ENCODE measurements at regions not wholly inside any gene's neighbourhood (a gene's known extent, or its start where the extent isn't known, plus 50 kb on each side); places are given as distances from the start of the nearest gene placed in this dataset.
"Not testable (repeated sequence)": the region's sequence is repeated elsewhere in the genome, so short reads cannot be mapped to it uniquely, and the experiment has no call there.

DNA sequence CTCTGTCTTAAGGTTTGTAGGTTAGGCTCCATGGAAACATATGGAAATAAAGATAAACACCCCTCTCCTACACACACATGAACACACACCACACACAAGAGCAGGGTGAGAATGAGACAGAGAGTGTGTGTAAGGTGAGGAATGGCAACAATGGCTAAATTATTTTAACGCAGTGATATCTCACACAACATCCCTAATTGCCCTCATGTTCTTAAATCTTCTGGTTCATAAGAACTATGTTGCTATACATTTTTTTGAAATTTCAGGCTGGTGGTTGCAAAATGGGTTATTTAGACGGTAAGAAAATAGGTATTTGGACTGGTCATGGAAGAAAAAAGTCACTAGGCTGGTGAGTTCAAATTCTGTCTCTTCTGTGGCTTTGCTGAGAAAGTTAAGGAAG is 316.7 kb upstream of the ESRRG start:
- no peak for DNase-seq (ENCODE audit: low spot score)

DNA sequence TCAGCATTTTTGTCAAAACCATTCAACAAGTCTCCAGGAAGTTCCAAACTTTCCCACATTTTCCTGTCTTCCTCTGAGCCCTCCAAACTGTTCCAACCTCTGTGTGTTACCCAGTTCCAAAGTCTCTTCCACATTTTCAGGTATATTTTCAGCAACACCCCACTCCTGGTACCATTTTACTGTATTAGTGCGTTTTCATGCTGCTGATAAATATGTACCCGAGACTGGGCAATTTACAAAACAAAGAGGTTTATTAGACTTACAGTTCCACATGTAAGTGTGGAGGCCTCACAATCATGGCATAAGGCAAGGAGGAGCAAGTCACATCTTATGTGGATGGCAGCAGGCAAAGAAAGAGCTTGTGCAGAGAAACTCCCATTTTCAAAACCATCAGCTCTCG is 315.9 kb upstream of the ESRRG start:
- DNase-seq (ENCODE audit: low spot score), result not testable (repeated sequence)

DNA sequence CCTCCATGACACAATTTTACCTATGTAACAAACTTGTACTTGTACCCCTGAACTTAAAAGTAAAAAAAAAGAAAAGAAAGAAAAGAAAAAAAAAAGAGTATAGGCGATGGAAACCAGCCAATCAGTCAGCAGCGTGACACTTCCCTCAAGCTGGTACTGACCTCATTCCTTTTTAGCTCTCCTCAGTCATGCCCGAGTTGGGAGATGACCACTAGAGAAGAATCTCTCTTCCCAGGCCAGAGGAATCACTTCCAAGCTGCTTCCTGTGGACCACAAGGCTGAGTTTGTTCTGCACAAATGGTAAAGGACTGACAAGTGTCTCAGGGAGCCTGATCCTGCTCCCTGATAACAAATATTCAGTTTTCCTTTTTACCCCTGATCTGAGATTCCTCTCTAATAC is 313.5 kb upstream of the ESRRG start:
- DNase-seq (ENCODE audit: low spot score), result no peak

DNA sequence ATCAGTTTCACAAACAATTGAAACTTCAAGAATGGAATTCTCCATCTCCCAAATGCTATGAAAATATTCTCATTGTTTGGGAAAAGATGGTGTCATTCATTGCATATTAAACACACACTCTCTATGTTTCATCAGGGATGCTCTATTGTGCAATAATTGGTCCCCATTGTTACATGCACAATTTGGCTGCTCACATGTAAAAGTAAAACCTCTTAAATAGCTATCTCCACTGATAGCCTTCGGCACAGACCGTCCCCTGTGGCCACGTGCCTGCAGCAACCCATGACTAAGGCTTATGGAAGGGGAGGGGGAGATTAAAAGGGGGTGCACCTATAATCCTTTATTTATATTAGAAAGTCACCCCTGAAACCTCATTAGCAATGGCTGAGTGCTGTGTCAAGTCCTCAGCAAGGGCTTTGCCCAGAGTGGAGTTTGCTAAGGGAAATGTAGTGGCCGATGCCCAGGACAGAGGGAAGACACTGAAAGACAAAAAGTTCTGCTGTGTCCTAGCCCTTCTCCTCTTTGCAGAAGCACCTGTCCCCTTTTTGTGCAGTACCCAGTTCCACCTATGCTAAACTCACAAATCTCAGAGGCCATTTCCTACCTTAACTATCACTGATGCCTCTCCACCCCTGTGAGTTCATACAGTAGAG is 309.6 kb upstream of the ESRRG start:
- no peak for DNase-seq (ENCODE audit: low spot score)

DNA sequence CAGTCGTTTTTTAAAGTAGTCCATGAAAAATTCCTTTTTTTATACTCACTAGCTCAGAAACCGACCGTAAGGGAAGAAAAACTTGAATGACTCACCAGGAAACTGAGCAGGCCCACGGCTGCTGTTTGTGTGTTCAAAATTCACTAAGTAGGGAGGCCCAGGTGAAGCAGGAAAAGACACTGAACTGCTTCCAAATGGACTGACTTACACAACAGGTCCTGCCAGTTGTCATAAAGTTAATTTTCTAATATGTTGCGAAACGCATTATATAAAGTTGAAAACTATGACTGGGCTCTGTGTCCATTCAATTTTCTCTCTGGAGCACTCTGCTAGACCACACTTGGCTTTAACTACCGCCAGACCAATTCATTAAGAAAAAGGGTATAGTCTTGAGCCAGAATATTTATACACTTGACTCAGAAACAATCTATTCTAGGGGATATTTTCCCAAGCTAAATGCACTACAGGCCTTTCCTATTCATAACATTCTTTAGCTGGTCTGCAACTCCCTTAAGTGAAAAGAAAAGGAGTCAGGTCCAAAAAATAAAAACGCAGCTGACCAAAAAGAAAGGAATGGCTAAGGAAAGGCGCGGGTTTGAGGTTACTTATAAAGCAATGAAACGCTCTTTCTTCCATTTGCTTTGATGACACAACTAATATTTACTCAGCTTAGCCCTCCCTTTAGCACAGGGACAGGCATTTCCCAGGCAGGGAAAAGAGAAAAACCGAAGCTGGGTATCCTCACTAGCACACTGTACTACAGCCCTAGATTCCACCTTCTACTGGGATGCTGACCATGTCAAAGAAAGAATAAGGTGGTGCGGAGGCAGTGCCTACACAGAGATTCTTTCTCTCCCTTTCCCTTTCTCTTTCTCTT is 306.3 kb upstream of the ESRRG start:
- DNase-seq (ENCODE audit: low spot score), result no peak

DNA sequence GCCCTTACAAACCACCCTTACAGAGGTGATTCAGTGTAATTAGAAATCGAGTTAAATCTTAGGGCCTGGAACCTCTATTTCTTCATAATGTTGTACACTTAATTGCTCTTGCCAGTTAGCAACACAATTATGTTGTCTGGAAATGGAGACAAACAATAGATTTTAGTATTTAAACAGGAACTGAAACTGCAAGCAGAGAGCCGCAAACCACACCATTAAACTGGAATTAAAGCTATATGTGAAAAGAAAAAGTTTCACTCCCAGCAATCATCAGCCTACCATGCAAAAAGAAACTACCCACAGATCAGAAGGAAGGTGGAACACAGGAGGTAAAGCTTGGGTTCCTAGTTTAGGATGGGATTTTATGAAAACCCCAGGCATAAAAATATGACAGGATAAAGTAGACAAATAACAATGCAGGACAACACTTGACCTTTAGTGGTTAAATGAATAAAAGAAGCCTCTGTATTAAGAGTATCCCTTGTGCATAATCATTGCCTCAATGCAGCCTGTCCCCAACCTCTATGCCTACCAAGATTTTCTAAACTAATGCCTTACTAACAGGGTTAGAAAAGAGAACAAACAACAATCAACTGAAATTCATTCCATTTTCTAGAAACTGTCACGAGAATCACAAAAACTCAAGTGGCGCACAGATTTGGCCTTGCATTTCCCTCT is 304.3 kb upstream of the ESRRG start:
- no peak for DNase-seq (ENCODE audit: low spot score)

DNA sequence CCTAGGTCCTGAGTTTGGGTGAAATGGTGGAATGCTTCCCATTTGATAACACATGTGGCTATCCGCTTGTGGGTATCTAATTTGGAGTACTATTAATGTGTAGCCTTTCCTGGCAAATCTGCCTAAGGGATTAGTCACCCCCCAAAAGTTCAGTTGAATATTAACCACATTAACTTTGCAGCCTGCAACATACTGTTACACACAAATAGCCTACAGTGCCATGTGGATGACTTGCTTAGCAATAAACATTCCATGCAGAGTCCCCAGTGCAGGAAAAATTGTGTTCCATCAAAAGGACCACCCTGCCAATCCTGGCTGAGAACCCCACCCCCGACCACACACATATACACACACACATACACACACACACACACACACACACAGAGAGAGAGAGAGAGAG is 303.3 kb upstream of the ESRRG start:
- DNase-seq (ENCODE audit: low spot score), result no peak

DNA sequence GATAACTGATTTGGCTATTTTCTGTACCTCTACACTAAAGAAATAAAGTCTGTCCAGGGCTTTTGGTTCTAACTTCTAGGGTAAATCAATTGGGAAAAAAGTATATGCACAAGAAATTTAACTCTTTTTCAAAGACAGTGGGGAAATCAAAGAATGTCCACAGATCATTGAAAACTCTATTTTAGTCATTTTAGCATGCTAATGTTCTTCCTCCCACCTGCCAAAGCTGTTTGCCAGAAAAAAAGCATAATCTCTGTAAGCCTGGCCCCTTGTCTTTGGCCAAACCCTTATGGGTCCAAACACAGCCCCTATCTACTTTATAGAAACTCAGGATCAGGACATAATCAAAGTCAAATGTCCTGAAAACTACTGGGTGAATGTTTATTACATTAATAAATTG is 302.2 kb upstream of the ESRRG start:
- no peak for DNase-seq (ENCODE audit: low spot score)

DNA sequence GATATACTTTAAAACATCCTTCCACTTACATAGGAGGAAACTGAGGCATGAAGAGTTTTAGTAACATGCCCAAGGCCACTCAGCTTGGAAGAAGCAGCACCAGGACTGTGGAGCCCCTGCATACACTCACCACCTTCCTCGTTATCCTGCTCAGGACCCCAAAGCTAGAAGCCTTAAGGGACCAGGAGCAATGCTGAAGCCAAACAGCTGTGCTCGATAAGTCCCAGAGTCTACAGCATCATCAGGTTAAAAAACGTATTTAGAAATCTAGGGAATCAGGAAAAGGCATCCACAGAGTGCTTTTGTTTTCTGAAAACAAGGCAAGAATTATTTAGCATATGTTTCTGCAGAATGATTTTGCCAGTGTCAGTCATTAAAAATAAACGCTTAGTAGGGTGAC is 301.7 kb upstream of the ESRRG start:
- no peak for DNase-seq (ENCODE audit: low spot score)

DNA sequence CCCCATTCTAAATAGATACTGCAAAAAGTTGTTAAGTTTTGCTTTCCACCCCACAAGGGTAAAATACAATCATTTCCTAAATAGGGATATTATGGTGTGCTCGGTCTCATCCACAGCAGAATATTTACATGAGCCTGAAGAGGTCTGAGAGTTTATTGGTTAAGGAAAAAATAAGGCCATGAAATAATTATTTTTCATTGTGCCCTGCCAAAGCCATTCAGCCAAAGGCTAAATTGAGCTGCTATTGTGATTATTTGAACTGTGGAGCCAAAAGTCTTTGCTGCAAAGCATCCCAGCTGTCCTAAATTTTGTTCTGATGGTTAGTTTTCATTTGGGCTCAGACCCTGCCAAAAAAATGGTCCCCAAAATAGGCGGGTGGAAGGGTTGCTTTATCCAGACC is 298.7 kb upstream of the ESRRG start:
- no peak for DNase-seq (ENCODE audit: low spot score)

DNA sequence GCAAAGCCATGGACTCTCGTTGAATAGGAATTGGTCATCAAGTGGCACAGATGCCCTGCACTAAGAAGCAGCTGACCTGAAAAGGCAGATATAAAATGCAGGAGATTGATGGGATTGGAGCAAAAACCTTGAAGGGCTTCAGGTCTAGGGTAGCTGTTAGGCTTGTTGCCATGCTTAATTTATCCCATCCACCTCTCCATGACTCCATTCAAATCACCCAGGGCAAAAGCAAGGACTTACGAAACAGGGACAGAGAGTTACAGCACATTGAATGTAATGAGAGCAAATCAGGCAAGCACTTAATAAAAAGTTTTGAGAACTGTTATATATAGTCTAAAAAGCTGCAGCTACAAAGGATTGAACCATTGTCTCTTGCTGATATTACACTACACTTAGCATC is 298.2 kb upstream of the ESRRG start:
- no peak for DNase-seq (ENCODE audit: low spot score)

DNA sequence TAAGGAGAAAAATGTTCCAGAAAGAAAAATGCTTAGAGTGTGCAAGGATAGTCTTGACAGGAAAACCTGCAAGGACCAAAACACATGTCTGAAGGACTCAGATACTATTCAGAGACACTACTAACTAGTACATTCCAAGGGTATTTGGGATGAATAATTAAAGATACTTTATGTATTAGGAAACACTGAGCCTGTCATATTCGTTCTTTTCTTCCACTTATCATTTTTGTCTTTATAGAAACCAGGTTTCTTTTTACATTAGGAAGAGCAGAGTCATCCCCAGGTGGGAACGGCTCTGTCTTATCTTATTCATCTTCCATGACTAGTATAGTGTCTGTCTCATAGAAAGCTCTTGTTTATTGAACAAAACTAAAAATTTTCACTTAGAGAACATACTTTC is 296.2 kb upstream of the ESRRG start:
- DNase-seq (ENCODE audit: low spot score), result no peak

DNA sequence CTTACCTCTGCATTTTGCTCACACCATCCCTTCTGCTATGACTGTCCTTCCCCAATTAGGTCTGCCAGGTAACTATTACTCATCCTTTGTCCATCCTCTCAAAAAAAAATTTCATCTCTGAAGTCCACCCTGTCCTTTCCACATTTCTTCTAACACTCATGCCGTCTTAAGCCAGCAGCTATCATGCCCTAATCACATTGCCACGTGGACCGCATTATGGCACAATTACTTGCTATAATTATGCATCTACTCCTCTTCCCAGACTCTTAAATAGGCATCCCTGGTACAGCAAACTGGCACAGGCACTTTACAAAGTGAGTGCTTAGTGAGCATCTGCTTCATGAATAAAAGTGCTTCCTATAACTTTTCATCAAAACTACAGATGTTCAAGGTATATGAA is 295.4 kb upstream of the ESRRG start:
- no peak for DNase-seq (ENCODE audit: low spot score)

DNA sequence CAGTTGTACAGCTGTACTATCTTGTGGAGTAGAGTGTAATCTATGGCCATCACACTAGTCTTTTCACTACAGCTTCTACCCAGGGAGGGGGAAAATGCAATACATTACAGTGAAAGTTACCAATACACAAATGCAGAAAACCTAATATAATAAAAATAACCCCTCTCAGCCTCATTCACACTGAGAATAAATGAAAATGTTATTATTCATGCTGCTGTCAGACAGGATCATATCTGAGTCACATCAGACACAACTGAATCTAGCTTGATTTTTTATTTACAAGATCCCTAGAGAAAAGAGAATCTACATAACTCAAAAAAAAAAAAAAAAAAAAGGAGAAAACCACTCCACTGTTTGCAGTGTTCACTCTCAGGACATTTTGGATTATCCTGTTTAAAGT is 293.9 kb upstream of the ESRRG start:
- DNase-seq (ENCODE audit: low spot score), result no peak

DNA sequence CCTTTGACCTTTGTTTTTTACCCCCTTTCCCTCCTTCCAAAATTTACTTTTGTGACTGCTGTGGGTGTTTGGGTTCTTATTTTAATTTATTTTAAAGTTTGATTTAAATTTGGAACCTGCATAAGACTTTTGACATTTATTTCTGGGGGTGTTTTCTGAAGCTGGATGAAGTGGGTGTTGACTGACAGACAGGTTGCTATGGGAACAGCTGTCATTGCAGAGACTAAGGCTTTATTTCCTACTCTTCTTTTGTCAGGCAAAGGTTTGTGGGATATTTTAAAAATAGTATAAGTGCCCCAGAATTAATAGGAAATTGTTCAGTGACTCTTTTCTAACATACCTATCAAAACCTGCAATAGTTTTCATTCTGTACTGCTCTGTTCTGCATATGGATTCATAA is 290.8 kb upstream of the ESRRG start:
- DNase-seq (ENCODE audit: low spot score), result no peak

DNA sequence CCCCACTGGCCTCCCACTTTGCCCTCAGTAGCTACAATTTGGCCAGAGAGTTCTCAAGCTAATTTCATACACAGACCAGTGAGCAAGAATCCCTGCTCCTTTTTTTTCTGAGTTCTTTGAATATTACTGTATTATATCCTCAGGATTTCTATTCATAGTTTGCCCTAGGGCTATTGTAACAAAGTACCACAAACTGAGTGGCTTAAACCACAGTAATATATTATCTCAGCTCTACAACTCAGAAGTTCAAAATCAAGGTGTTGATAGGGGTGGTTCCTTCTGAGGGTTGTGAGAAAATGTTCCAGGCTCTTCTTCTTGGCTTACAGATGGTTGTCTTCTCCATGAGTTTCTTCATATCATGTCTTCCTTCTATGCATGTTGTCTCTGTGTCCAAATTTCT is 289.4 kb upstream of the ESRRG start:
- no peak for DNase-seq (ENCODE audit: low spot score)

DNA sequence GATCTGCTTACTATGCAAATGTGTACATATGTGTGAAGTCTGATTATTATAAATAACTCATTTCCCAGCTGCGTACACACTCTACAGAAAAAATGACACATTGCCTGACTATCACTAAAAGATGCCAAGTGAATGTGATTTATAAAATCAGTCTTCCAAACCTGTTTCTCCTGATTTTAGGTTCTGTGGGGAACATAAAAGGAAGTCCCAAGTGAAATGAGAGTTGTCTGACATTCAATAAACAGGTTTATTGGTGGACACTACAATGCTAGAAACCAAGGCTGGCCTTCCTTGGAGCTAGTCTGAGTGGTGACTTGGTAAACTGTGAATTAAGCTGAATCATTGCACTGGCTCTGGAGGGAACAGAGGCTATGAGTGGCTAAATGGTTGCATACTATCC is 287.9 kb upstream of the ESRRG start:
- no peak for DNase-seq (ENCODE audit: low spot score)

DNA sequence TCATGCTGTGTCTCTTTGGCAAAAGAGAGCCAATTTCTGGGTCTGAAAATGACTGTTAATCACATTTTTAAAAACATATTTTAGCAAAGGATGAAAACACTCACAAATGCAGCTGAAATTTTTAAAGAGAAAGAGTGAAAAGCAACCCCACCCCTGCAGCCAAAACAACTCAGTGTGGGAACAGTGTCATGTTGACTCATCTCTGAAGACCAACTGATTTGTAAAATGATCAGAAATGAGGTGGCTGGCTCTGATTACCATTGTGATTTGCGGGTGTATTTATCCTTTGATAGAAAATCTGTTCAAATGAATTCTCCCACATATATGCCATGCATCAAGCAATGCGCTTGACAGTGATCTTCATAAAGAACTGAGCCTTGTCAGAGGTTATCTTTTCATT is 287.0 kb upstream of the ESRRG start:
- no peak for DNase-seq (ENCODE audit: low spot score)

DNA sequence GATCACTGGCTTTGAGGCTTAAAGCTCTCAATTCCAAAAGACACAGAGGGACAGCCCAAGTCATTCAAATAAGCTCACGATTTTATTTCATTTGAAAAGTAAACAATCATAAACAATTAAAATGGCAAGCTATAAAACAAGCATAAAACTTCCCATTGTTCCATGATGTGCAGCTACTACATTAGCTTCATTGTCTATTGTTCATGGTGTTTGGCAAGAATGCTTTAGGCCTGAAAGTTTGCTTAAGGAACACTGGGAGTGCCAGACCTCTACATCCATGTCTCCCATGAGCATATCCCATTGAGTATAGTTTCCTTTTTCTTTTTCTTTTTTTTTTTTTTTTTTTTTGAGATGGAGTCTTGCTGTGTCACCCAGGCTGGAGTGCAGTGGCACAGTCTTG is 286.1 kb upstream of the ESRRG start:
- DNase-seq (ENCODE audit: low spot score), result no peak

DNA sequence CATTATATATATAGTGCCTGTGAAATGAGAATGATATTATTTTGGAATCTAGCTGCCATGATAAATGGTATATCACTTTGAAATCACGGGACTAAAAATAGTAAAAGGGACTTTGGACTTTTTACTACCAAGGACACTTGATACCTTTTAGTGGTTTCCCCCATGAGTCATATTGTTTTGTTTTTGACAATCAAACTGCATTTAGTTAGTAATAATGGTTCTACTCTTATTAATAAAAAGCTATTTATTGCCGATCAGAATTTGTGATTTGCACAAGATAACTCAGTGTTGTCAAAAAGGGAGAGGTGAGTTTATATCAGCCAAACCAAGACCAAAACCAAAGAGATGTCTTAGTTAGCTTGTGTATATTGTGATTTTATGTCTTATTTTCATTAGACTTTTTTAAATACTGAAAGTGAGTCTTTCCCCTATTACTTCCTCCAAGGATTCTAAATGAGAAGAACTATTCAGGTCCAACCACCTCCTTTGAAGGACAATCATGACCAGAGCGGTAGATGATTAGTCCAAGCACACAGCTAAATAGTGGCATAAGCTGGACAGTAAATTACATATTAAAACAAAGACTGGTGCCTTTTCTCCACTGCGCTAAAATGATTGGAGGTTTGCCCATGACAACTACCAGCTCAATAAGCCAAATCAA is 281.7 kb upstream of the ESRRG start:
- DNase-seq (ENCODE audit: low spot score), result no peak

DNA sequence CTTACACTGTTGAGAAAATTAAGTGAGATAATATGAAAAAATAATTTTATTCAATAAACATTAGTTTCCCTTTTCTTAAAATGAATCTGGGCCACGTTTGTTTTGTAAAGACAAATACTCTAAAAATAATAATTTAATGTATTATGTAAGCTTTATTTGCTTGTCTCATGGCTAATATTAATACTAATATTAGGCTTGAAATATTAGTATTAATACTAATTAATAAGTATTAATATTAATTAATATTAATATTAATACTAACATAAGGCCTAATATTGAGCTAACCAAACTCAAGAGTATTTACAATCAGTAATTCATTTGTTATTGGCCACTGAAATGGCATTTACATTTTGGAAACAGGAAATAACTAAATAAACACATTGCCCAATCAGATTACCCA is 280.1 kb upstream of the ESRRG start:
- DNase-seq (ENCODE audit: low spot score), result no peak

DNA sequence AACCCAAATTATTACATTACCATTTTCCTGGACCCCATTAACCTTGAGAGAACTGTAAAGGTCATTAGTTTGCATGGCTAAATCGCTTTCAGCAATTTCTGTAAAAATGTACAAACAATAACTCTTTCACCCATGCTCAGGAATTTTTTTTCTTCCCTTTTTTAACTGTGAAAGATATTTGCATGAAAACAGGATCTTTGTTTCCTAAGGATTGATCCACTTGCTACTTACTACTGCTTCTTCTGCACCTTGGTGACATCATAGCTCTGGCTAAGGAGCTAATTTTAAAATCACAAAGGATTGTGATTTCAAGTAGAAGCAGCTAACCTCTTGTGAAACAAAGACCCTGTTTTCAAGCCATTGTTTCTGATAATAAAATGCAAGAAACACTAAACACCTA is 274.6 kb upstream of the ESRRG start:
- no peak for DNase-seq (ENCODE audit: low spot score)

DNA sequence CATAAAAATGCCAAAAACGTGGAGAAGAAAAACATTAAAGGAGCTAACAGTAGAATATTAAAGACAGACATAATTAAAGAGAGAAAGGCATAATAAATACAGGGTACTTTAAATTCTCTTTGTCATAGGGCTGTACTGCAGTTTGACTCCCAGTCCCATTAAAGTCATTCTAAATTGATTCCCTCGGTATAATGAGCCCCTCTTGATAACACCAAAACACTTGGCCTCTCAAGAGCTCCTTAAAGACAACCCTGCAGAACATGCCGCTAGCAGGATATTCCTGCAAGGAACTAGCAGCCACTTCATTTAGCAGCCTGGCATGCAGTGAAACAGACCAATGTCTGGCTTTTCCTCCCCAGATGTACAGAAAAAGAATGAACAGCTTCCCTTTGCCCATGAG is 273.8 kb upstream of the ESRRG start:
- no peak for DNase-seq (ENCODE audit: low spot score)
